CD8-positive, alpha-beta memory T cell (primary cell): ENCODE measurements at regions not wholly inside any gene's neighbourhood (a gene's known extent, or its start where the extent isn't known, plus 50 kb on each side); places are given as distances from the start of the nearest gene placed in this dataset.

ENCODE experiments used
- CTCF ChIA-PET: fragments of 350-600 bp; sonication (Branson Sonifier 250); formaldehyde crosslinking; loops from one replicate; lab custom pipeline; 2021; ENCODE audit warnings: antibody characterized with exemption; lab: Charles Lee
- POLR2A ChIA-PET: fragments of 350-600 bp; sonication (Branson Sonifier 250); formaldehyde crosslinking; loops from one replicate; lab custom pipeline; 2021; ENCODE audit warnings: antibody characterized with exemption; lab: Charles Lee
- DNase-seq, 5 donors: peaks; one replicate each; pipeline versions ENCODE4 v3.0.0 to v3.0.0-alpha.2; 2020 to 2022; ENCODE audit warnings: mixed read lengths in 1 of 5
- H3K27ac ChIP-seq: one replicate; pipeline ENCODE4 v1.7.0; 2013; ENCODE audit warnings: low read depth, mild to moderate bottlenecking, low read length, moderate library complexity
- H3K27me3 ChIP-seq: 2 replicates; pipeline ENCODE4 v1.7.0; 2013; ENCODE audit warnings: low read length, mild to moderate bottlenecking; ENCODE audit not compliant: insufficient read depth, poor library complexity, severe bottlenecking
- H3K36me3 ChIP-seq: 2 replicates; pipeline ENCODE4 v1.7.0; 2013; ENCODE audit warnings: mild to moderate bottlenecking, low read length, moderate library complexity; ENCODE audit not compliant: insufficient read depth
- H3K4me1 ChIP-seq: 2 replicates; pipeline ENCODE4 v1.7.0; 2013; ENCODE audit warnings: mild to moderate bottlenecking, low read length, moderate library complexity; ENCODE audit not compliant: insufficient read depth
- H3K4me3 ChIP-seq: 2 replicates; pipeline ENCODE4 v1.7.0; 2013; ENCODE audit warnings: mild to moderate bottlenecking, low read length
- H3K9me3 ChIP-seq: 2 replicates; pipeline ENCODE4 v1.7.0; 2013; ENCODE audit warnings: mild to moderate bottlenecking, low read length
- H3K27ac Mint-ChIP-seq, 8 donors: one replicate each; pipeline ENCODE4 v1.8.0; 2020 to 2021; ENCODE audit warnings: mixed read lengths in 8 of 8, mild to moderate bottlenecking in 6 of 8, inconsistent platforms in 3 of 8, moderate library complexity in 3 of 8
- H3K27me3 Mint-ChIP-seq, 2 donors: one replicate each; pipeline ENCODE4 v1.8.0; 2020 to 2021; ENCODE audit warnings: mixed read lengths in 2 of 2, mild to moderate bottlenecking in 1 of 2, moderate library complexity in 1 of 2
- H3K36me3 Mint-ChIP-seq, 3 donors: one replicate each; pipeline ENCODE4 v1.8.0; 2020 to 2021; ENCODE audit warnings: mixed read lengths in 3 of 3, inconsistent platforms in 1 of 3, mild to moderate bottlenecking in 1 of 3
- H3K4me1 Mint-ChIP-seq, 3 donors: one replicate each; pipeline ENCODE4 v1.8.0; 2020 to 2021; ENCODE audit warnings: mixed read lengths in 3 of 3, inconsistent platforms in 1 of 3, mild to moderate bottlenecking in 1 of 3
- H3K4me3 Mint-ChIP-seq, 7 donors: one replicate each; pipeline ENCODE4 v1.8.0; 2020 to 2021; ENCODE audit warnings: mixed read lengths in 7 of 7, mild to moderate bottlenecking in 6 of 7, moderate library complexity in 4 of 7, inconsistent platforms in 2 of 7
- H3K9me3 Mint-ChIP-seq, 5 donors: one replicate each; pipeline ENCODE4 v1.8.0; 2020 to 2022; ENCODE audit warnings: mixed read lengths in 5 of 5, mild to moderate bottlenecking in 3 of 5, moderate library complexity in 2 of 5, inconsistent platforms in 1 of 5

DNA sequence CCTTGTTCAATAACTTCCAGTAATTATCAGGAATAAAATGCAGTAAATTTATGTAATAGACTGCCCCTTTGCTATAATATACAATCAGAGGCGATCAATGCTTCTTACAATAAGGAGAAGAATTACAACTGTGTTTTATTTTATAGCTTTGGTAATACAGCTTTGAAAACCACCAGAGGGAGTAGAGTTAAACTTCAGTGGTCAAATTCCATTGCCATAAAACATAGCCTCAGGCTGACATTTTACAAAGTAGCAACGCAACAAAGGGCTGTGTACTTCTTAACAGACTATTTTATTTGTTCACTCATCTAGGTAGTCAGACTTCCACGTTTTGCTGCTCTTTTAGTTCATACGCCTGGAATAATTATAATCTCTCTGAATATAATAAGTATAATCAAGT, 58.5 kb downstream of the TEX13C start:
- POLR2A ChIA-PET = no interaction called here
- Histone ChIP-seq H3K36me3 (no peaks in the 10 kb centered on the region), H3K27me3 (no peaks in the 10 kb centered on the region), H3K4me1 (no peaks in the 10 kb centered on the region), H3K4me3 (no peak overlapping the region), H3K27ac (no peak overlapping the region), H3K9me3 (no peaks in the 10 kb centered on the region)
- Mint-ChIP-seq H3K4me3 (no peak overlapping the region), H3K36me3 (no peaks in the 10 kb centered on the region), H3K27ac (no peak overlapping the region), H3K4me1 (no peaks in the 10 kb centered on the region), H3K27me3 (peaks cover 0 to 2% of the 10 kb centered on the region in 2 donors), H3K9me3 (no peaks in the 10 kb centered on the region)
- DNase-seq = no peak
- CTCF ChIA-PET = no interaction called here

- Histone ChIP-seq H3K27ac (no peak overlapping the region), H3K27me3 (no peaks in the 10 kb centered on the region), H3K36me3 (no peaks in the 10 kb centered on the region), H3K9me3 (no peaks in the 10 kb centered on the region), H3K4me3 (no peak overlapping the region), H3K4me1 (no peaks in the 10 kb centered on the region)
- H3K27ac Mint-ChIP-seq = no peak overlapping the region
- CTCF ChIA-PET = no interaction called here
- no peaks in the 10 kb centered on the region for H3K36me3 Mint-ChIP-seq
- no peaks in the 10 kb centered on the region for H3K9me3 Mint-ChIP-seq
- peaks cover 0 to 2% of the 10 kb centered on the region in 2 donors for H3K27me3 Mint-ChIP-seq
- no peaks in the 10 kb centered on the region for H3K4me1 Mint-ChIP-seq
- POLR2A ChIA-PET = no interaction called here
- no peak overlapping the region for H3K4me3 Mint-ChIP-seq
- DNase-seq = no peak
Measured at GRCh38 chrX:125378770-125379169, 59.1 kb downstream of the TEX13C start.

DNA sequence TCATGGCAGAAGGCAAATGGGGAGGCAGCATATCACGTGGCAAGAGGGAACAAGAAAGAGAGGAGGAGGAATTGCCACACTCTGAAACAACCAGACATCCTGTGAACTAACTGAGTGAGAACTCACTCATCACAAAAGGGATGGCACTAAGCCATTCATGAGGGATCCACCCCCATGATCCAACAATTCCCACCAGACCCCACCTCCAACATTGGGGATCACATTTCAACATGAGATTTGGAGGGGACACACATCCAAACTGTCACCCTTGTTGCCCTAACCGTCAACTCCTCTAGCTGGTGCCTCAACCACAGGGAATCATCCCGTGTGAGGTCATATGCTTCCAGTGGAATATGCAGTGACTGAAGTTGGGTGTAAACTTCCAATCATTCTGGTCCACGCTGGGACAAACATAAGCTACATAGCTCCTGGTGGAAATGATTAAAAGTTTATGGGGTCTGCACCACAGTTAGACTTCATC, 62.5 kb downstream of the TEX13C start:
- no peaks in the 10 kb centered on the region for H3K4me1 Mint-ChIP-seq

GRCh38 chrX:125382889-125383288, 63.2 kb downstream of the TEX13C start:
- DNase-seq = no peak
- H3K4me3 Mint-ChIP-seq = no peak overlapping the region
- H3K4me1 Mint-ChIP-seq = no peaks in the 10 kb centered on the region
- H3K36me3 Mint-ChIP-seq = no peaks in the 10 kb centered on the region
- Histone ChIP-seq H3K36me3 (no peaks in the 10 kb centered on the region), H3K9me3 (no peaks in the 10 kb centered on the region), H3K27ac (no peak overlapping the region), H3K4me3 (no peak overlapping the region), H3K4me1 (no peaks in the 10 kb centered on the region), H3K27me3 (no peaks in the 10 kb centered on the region)
- H3K9me3 Mint-ChIP-seq = no peaks in the 10 kb centered on the region
- CTCF ChIA-PET = no interaction called here
- H3K27me3 Mint-ChIP-seq = peaks cover 0 to 2% of the 10 kb centered on the region in 2 donors
- no peak overlapping the region for H3K27ac Mint-ChIP-seq
- POLR2A ChIA-PET = no interaction called here

More for the DNA sequence above, 62.5 kb downstream of the TEX13C start:
- H3K36me3 Mint-ChIP-seq = no peaks in the 10 kb centered on the region
- H3K9me3 Mint-ChIP-seq = no peaks in the 10 kb centered on the region
- CTCF ChIA-PET = no interaction called here
- Histone ChIP-seq H3K27ac (no peak overlapping the region), H3K4me3 (no peak overlapping the region), H3K27me3 (no peaks in the 10 kb centered on the region), H3K4me1 (no peaks in the 10 kb centered on the region), H3K36me3 (no peaks in the 10 kb centered on the region), H3K9me3 (no peaks in the 10 kb centered on the region)
- POLR2A ChIA-PET = no interaction called here
- DNase-seq = no peak
- H3K27me3 Mint-ChIP-seq = peaks cover 0 to 2% of the 10 kb centered on the region in 2 donors
- H3K4me3 Mint-ChIP-seq = no peak overlapping the region
- no peak overlapping the region for H3K27ac Mint-ChIP-seq

- Histone ChIP-seq H3K4me3 (no peak overlapping the region), H3K27ac (no peak overlapping the region), H3K36me3 (no peaks in the 10 kb centered on the region), H3K4me1 (no peaks in the 10 kb centered on the region), H3K9me3 (no peaks in the 10 kb centered on the region), H3K27me3 (no peaks in the 10 kb centered on the region)
- Mint-ChIP-seq H3K4me1 (no peaks in the 10 kb centered on the region), H3K27ac (no peak overlapping the region), H3K9me3 (no peaks in the 10 kb centered on the region), H3K4me3 (no peak overlapping the region), H3K36me3 (no peaks in the 10 kb centered on the region), H3K27me3 (no peaks in the 10 kb centered on the region)
- no peak for DNase-seq
- CTCF ChIA-PET = no interaction called here
- POLR2A ChIA-PET = no interaction called here
Measured at GRCh38 chrX:125384867-125385266, 65.2 kb downstream of the TEX13C start.

DNA sequence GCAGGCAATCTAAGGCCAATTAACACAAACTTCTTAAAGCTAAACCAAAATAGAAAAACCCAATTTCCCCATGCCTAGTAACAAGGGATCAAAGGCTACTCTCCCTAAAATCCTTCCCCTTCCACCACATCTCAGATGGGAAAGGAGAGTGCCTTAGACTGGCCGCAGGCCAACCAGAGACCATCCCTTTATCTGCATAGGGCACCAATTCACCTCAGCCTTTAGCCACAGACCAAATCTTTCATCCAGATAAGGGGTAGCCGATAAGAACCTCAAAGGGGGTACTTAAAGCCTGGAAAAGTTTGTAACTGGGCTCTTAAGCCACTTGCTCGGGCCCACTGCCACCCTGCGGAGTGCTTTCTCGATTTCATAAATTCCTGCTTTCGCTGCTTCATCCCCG, 68.3 kb downstream of the TEX13C start:
- POLR2A ChIA-PET = no interaction called here
- no peaks in the 10 kb centered on the region for H3K4me1 ChIP-seq
- Mint-ChIP-seq H3K9me3 (no peaks in the 10 kb centered on the region), H3K36me3 (no peaks in the 10 kb centered on the region), H3K27ac (no peak overlapping the region), H3K27me3 (peaks cover 0 to 4% of the 10 kb centered on the region in 2 donors), H3K4me3 (no peak overlapping the region), H3K4me1 (no peaks in the 10 kb centered on the region)
- no peaks in the 10 kb centered on the region for H3K36me3 ChIP-seq
- no peak overlapping the region for H3K27ac ChIP-seq
- no peak for DNase-seq
- H3K4me3 ChIP-seq = no peak overlapping the region
- H3K9me3 ChIP-seq = no peaks in the 10 kb centered on the region
- H3K27me3 ChIP-seq = no peaks in the 10 kb centered on the region
- CTCF ChIA-PET = no interaction called here

DNA sequence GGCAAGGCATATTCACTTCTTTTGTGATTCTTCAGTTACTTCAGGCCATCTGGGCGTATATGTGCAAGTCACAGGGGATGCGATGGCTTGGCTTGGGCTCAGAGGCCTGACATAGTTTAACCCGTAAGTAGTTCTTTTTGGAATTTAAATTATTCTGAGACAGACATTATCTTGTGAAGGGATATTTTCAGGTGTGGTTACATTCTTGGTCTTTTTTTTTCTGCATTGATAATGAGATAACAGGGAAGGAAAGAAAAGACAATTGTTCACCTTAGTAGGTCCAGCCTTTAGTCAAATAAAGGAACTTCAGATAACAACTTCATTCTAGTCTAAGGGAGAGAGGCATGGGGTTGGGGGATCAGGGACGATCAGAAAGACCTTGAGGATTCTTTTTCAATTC, 74.8 kb downstream of the TEX13C start:
- no peak overlapping the region for H3K4me3 ChIP-seq
- no peaks in the 10 kb centered on the region for H3K36me3 ChIP-seq
- Mint-ChIP-seq H3K4me3 (no peak overlapping the region), H3K4me1 (no peaks in the 10 kb centered on the region), H3K36me3 (no peaks in the 10 kb centered on the region), H3K9me3 (no peaks in the 10 kb centered on the region), H3K27me3 (peaks cover 0 to 4% of the 10 kb centered on the region in 2 donors), H3K27ac (no peak overlapping the region)
- no peaks in the 10 kb centered on the region for H3K27me3 ChIP-seq
- no peaks in the 10 kb centered on the region for H3K9me3 ChIP-seq
- ChIA-PET CTCF (no interaction called here), POLR2A (no interaction called here)
- DNase-seq = no peak
- no peak overlapping the region for H3K27ac ChIP-seq
- no peaks in the 10 kb centered on the region for H3K4me1 ChIP-seq

- no peaks in the 10 kb centered on the region for H3K36me3 Mint-ChIP-seq
- H3K9me3 Mint-ChIP-seq = no peaks in the 10 kb centered on the region
- H3K36me3 ChIP-seq = no peaks in the 10 kb centered on the region
- no peaks in the 10 kb centered on the region for H3K27me3 ChIP-seq
- no peak overlapping the region for H3K4me3 ChIP-seq
- H3K27ac Mint-ChIP-seq = no peak overlapping the region
- no peaks in the 10 kb centered on the region for H3K4me1 ChIP-seq
- H3K9me3 ChIP-seq = no peaks in the 10 kb centered on the region
- no peak for DNase-seq
- peaks cover 0 to 4% of the 10 kb centered on the region in 2 donors for H3K27me3 Mint-ChIP-seq
- ChIA-PET POLR2A (no interaction called here), CTCF (no interaction called here)
- H3K4me1 Mint-ChIP-seq = no peaks in the 10 kb centered on the region
- no peak overlapping the region for H3K27ac ChIP-seq
- no peak overlapping the region for H3K4me3 Mint-ChIP-seq
Measured at GRCh38 chrX:125395626-125396025, 76.0 kb downstream of the TEX13C start.

DNA sequence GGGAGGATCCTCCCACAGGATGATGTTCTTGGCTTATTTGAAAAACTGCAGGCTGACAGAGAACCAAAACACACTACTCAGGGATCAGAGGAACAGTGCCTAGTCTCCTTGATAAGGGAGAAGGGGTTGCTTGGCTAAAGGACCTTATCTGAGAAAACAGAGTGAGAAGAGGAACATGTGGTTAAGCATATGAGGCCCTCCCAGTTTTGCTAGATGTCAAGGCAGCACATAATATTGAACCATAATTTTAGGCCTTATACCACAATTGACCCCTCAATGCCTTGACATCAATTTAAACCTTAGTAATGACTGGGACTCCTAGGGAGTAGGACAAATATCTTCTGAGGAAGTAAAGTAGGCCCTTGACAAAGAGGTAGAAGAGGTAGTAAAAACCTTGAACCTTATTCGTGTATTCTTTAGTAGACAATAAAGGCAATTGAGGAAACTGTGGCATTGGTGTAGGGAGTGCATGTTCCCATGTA, 79.3 kb downstream of the TEX13C start:
- Mint-ChIP-seq H3K36me3 (no peaks in the 10 kb centered on the region), H3K4me1 (no peaks in the 10 kb centered on the region), H3K27ac (no peak overlapping the region), H3K4me3 (no peak overlapping the region), H3K27me3 (no peaks in the 10 kb centered on the region), H3K9me3 (no peaks in the 10 kb centered on the region)
- POLR2A ChIA-PET = no interaction called here
- Histone ChIP-seq H3K27ac (no peak overlapping the region), H3K9me3 (no peaks in the 10 kb centered on the region), H3K4me3 (no peak overlapping the region), H3K36me3 (no peaks in the 10 kb centered on the region), H3K27me3 (no peaks in the 10 kb centered on the region), H3K4me1 (no peaks in the 10 kb centered on the region)
- CTCF ChIA-PET = no interaction called here
- no peak for DNase-seq
